Epithelial cell of esophagus (primary cell): ENCODE measurements at regions not wholly inside any gene's neighbourhood (a gene's known extent, or its start where the extent isn't known, plus 50 kb on each side); places are given as distances from the start of the nearest gene placed in this dataset.

Experiments used
- DNase-seq: peaks from one replicate; pipeline ENCODE4 v3.0.0; 2010; ENCODE audit warnings: low read depth
- H3K4me3 ChIP-seq: 2 replicates; pipeline ENCODE4 v1.5.1; 2011; ENCODE audit warnings: mild to moderate bottlenecking, low read length, control low read depth
- CTCF ChIP-seq: IDR thresholded peaks from 2 replicates; pipeline ENCODE4 v1.5.1; 2011; ENCODE audit warnings: low read depth, mild to moderate bottlenecking, low read length, control low read depth, inconsistent platforms; ENCODE audit not compliant: insufficient read depth; ENCODE audit errors: missing control alignments

- DNase-seq, result no peak
- H3K4me3 ChIP-seq, result no peak overlapping the region
- no peak for TF ChIP-seq CTCF
Observed at GRCh38 chr1:91621907-91622306, 121.3 kb downstream of the CDC7 start.

GRCh38 chr1:91622616-91623015 lies 122.0 kb downstream of the CDC7 start:
- H3K4me3 ChIP-seq, result no peak overlapping the region
- no peak for TF ChIP-seq CTCF
- no peak for DNase-seq

- no peak for DNase-seq
- H3K4me3 ChIP-seq, result no peak overlapping the region
- TF ChIP-seq CTCF, result no peak
Observed at GRCh38 chr1:91623020-91623419, 122.4 kb downstream of the CDC7 start.

GRCh38 chr1:91624331-91624730 lies 123.7 kb downstream of the CDC7 start:
- no peak overlapping the region for H3K4me3 ChIP-seq
- DNase-seq, result no peak
- TF ChIP-seq CTCF, result no peak
